Thyroid gland (tissue), 4 donors: ENCODE measurements at regions not wholly inside any gene's neighbourhood (a gene's known extent, or its start where the extent isn't known, plus 50 kb on each side); places are given as distances from the start of the nearest gene placed in this dataset.

Experiments
- DNase-seq, 2 donors: peaks; one replicate each; pipeline ENCODE4 v3.0.0-alpha.2; 2019
- H3K27ac ChIP-seq, 3 donors: fragments of 200-600 bp; sonication (generic); 1 replicate in 2 of 3; 2 replicates in 1 of 3; pipeline ENCODE4 v1.5.1; 2016 to 2019; ENCODE audit warnings: mild to moderate bottlenecking in 1 of 3, moderate library complexity in 1 of 3
- H3K27me3 ChIP-seq: fragments of 200-600 bp; sonication (generic); one replicate; pipeline ENCODE4 v1.5.1; 2019
- H3K36me3 ChIP-seq, 2 donors: fragments of 200-600 bp; sonication (generic); one replicate each; pipeline ENCODE4 v1.5.1; 2016 to 2019
- H3K4me1 ChIP-seq, 2 donors: fragments of 200-600 bp; sonication (generic); one replicate each; pipeline ENCODE4 v1.5.1; 2017 to 2019
- H3K4me3 ChIP-seq, 3 donors: fragments of 200-600 bp; sonication (generic); replicated peaks in 1 of 3; 1 replicate in 2 of 3; 2 replicates in 1 of 3; pipeline ENCODE4 v1.5.1; 2016; ENCODE audit warnings: mild to moderate bottlenecking in 1 of 3
- H3K9me3 ChIP-seq: fragments of 200-600 bp; sonication (generic); one replicate; pipeline ENCODE4 v1.5.1; 2017
- POLR2A ChIP-seq, 2 donors: fragments of 450-650 bp; IDR thresholded peaks; one replicate each; pipeline ENCODE4 v1.6.1; 2017; ENCODE audit warnings: antibody characterized with exemption in 2 of 2, mild to moderate bottlenecking in 2 of 2, moderate library complexity in 1 of 2
- WGBS, 2 donors: methylation state at CpG; one replicate each; pipeline ENCODE4 v1.1.5; 2017; 5-methylcytosine and 5-hydroxymethylcytosine counted together
- intact Hi-C: fragments of 100-400 bp; cut with DNase I; formaldehyde crosslinking; loops from one replicate; pipeline ENCODE4 v1.15.1; 2023
- TF ChIP-seq, protein P1 (sequence below), 6 experiments: fragments of 200-600 bp in 3 of 6; fragments of 450-650 bp in 3 of 6; sonication (generic) in 3 of 6; IDR thresholded peaks; one replicate each; pipeline ENCODE4 v1.5.1; 2016 to 2019; ENCODE audit warnings: antibody characterized with exemption in 6 of 6, mild to moderate bottlenecking in 2 of 6, inconsistent platforms in 1 of 6, moderate library complexity in 1 of 6

DNA sequence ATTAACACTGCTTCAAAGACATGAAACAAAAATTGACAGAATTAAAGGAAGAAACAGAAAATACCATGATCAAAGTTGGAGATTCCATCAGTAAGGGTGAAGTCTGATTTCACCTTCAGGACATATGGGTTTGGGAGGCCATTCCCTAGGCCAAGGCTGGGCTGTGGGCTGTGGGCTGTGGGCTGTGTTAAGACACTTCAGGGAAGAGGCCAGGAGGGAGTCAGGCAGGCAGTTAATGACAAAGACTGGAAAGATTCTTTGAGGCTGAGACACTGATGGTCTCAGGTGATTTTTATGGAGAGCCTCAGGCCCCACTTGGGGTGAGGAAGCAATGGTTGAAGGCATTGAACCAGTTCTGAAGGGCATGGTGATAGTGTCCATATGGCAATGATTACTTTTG is 57.5 kb downstream of the MAGEF1 start:
- no peaks in the 10 kb centered on the region for H3K27me3 ChIP-seq
- H3K36me3 ChIP-seq, result no peaks in the 10 kb centered on the region
- H3K4me3 ChIP-seq, result no peak overlapping the region
- no peaks in the 10 kb centered on the region for H3K9me3 ChIP-seq
- TF ChIP-seq, protein P1, sequence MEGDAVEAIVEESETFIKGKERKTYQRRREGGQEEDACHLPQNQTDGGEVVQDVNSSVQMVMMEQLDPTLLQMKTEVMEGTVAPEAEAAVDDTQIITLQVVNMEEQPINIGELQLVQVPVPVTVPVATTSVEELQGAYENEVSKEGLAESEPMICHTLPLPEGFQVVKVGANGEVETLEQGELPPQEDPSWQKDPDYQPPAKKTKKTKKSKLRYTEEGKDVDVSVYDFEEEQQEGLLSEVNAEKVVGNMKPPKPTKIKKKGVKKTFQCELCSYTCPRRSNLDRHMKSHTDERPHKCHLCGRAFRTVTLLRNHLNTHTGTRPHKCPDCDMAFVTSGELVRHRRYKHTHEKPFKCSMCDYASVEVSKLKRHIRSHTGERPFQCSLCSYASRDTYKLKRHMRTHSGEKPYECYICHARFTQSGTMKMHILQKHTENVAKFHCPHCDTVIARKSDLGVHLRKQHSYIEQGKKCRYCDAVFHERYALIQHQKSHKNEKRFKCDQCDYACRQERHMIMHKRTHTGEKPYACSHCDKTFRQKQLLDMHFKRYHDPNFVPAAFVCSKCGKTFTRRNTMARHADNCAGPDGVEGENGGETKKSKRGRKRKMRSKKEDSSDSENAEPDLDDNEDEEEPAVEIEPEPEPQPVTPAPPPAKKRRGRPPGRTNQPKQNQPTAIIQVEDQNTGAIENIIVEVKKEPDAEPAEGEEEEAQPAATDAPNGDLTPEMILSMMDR (IDR thresholded peaks at IDR 0.05), result no peak
- no peak for TF ChIP-seq POLR2A (IDR thresholded peaks at IDR 0.05)
- no peak overlapping the region for H3K27ac ChIP-seq
- DNase-seq, result no peak
- peaks cover 0 to 7% of the 10 kb centered on the region in 2 donors for H3K4me1 ChIP-seq
- intact Hi-C loops, result no loop called here

- intact Hi-C loops, result no loop called here
- DNase-seq, result peak; percentile 24 to 26
Observed at GRCh38 chr3:184652465-184652864, 59.4 kb downstream of the MAGEF1 start.

DNA sequence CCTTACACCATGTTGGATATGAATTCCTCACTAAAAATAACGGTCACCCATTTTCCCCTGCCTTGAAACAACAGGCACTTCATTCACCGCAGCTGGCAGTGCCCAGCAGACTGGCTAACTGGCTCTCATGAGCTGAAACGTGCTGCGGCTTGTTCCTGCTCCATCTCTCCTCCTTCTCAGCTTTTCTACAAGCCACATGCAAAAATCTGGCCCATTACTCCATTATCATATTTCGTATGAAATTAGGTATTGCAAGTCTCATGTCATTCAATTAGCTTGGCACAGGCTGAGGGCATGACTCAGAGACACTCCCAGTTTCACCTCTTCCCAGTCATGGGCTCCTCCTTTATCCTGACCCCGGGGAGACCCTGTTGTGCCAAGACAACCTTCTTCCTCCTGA is 60.0 kb downstream of the MAGEF1 start:
- Histone ChIP-seq H3K27ac (no peak overlapping the region), H3K4me3 (no peak overlapping the region), H3K9me3 (no peaks in the 10 kb centered on the region), H3K36me3 (no peaks in the 10 kb centered on the region), H3K27me3 (no peaks in the 10 kb centered on the region), H3K4me1 (peaks cover 0 to 7% of the 10 kb centered on the region in 2 donors)
- TF ChIP-seq POLR2A (IDR thresholded peaks at IDR 0.05), result no peak
- TF ChIP-seq, protein P1 (IDR thresholded peaks at IDR 0.05), result no peak
- 60 to 78% methylated on average over 6 of the region's 6 CpGs for WGBS, 2 donors
- intact Hi-C loops, result no loop called here
- DNase-seq, result no peak

More at GRCh38 chr3:184652465-184652864, 59.4 kb downstream of the MAGEF1 start:
- Histone ChIP-seq H3K27me3 (no peaks in the 10 kb centered on the region), H3K4me3 (no peak overlapping the region), H3K27ac (no peak overlapping the region), H3K36me3 (no peaks in the 10 kb centered on the region), H3K4me1 (peaks cover 0 to 7% of the 10 kb centered on the region in 2 donors), H3K9me3 (no peaks in the 10 kb centered on the region)
- TF ChIP-seq, protein P1 (IDR thresholded peaks at IDR 0.05), result no peak
- TF ChIP-seq POLR2A (IDR thresholded peaks at IDR 0.05), result no peak
- 50% methylated on average over 6 of the region's 6 CpGs for WGBS, 2 donors

GRCh38 chr3:184648636-184649035 is 63.2 kb downstream of the MAGEF1 start:
- TF ChIP-seq, protein P1 (IDR thresholded peaks at IDR 0.05), result no peak
- no peak for TF ChIP-seq POLR2A (IDR thresholded peaks at IDR 0.05)
- H3K4me1 ChIP-seq, result peaks cover 0 to 7% of the 10 kb centered on the region in 2 donors

GRCh38 chr3:184647405-184647936 is 64.4 kb downstream of the MAGEF1 start:
- H3K9me3 ChIP-seq, result no peaks in the 10 kb centered on the region
- TF ChIP-seq, protein P1 (IDR thresholded peaks at IDR 0.05), result no peak
- TF ChIP-seq POLR2A (IDR thresholded peaks at IDR 0.05), result no peak
- no peaks in the 10 kb centered on the region for H3K36me3 ChIP-seq
- no peak for DNase-seq
- H3K27me3 ChIP-seq, result no peaks in the 10 kb centered on the region
- 80 to 85% methylated on average over 6 to 7 of the region's 7 CpGs for WGBS, 2 donors
- intact Hi-C loops, result no loop called here
- peaks cover 0 to 5% of the 10 kb centered on the region in 2 donors for H3K4me1 ChIP-seq
- no peak overlapping the region for H3K27ac ChIP-seq
- no peak overlapping the region for H3K4me3 ChIP-seq

More at GRCh38 chr3:184648636-184649035, 63.2 kb downstream of the MAGEF1 start:
- 73 to 90% methylated on average over 8 to 10 of the region's 10 CpGs for WGBS, 2 donors
- DNase-seq, result no peak
- H3K27me3 ChIP-seq, result no peaks in the 10 kb centered on the region
- H3K27ac ChIP-seq, result no peak overlapping the region
- no peaks in the 10 kb centered on the region for H3K36me3 ChIP-seq
- no peaks in the 10 kb centered on the region for H3K9me3 ChIP-seq
- no peak overlapping the region for H3K4me3 ChIP-seq
- intact Hi-C loops, result no loop called here
